Ascending aorta (tissue), 2 donors: ENCODE measurements at regions not wholly inside any gene's neighbourhood (a gene's known extent, or its start where the extent isn't known, plus 50 kb on each side); places are given as distances from the start of the nearest gene placed in this dataset.

Experiments
- DNase-seq, 2 donors: peaks; one replicate each; pipeline ENCODE4 v3.0.0-alpha.2; 2019; ENCODE audit warnings: low spot score in 2 of 2
- H3K27ac ChIP-seq, 2 donors: fragments of 200-600 bp; sonication (generic); one replicate each; pipeline ENCODE4 v1.5.1; 2016 to 2017; ENCODE audit warnings: mild to moderate bottlenecking in 1 of 2
- H3K27me3 ChIP-seq: fragments of 200-600 bp; sonication (generic); one replicate; pipeline ENCODE4 v1.5.1; 2017
- H3K36me3 ChIP-seq, 2 donors: fragments of 200-600 bp; sonication (generic); one replicate each; pipeline ENCODE4 v1.5.1; 2016
- H3K4me1 ChIP-seq, 2 donors: fragments of 200-600 bp; sonication (generic); one replicate each; pipeline ENCODE4 v1.5.1; 2016 to 2017; ENCODE audit warnings: mild to moderate bottlenecking in 1 of 2
- H3K4me3 ChIP-seq, 2 donors: fragments of 200-600 bp; sonication (generic); one replicate each; pipeline ENCODE4 v1.5.1; 2016 to 2017; ENCODE audit warnings: mild to moderate bottlenecking in 1 of 2
- H3K9me3 ChIP-seq, 2 donors: fragments of 200-600 bp; sonication (generic); one replicate each; pipeline ENCODE4 v1.5.1; 2016
- intact Hi-C: fragments of 100-400 bp; cut with DNase I; formaldehyde crosslinking; loops from one replicate; pipeline ENCODE4 v1.15.1; 2023
- TF ChIP-seq, protein P1 (sequence below), 3 experiments: fragments of 200-600 bp in 2 of 3; fragments of 450-650 bp in 1 of 3; sonication (generic) in 2 of 3; IDR thresholded peaks; one replicate each; pipeline ENCODE4 v1.5.1; 2016 to 2019; ENCODE audit warnings: antibody characterized with exemption in 3 of 3, mild to moderate bottlenecking in 1 of 3, moderate library complexity in 1 of 3

DNA sequence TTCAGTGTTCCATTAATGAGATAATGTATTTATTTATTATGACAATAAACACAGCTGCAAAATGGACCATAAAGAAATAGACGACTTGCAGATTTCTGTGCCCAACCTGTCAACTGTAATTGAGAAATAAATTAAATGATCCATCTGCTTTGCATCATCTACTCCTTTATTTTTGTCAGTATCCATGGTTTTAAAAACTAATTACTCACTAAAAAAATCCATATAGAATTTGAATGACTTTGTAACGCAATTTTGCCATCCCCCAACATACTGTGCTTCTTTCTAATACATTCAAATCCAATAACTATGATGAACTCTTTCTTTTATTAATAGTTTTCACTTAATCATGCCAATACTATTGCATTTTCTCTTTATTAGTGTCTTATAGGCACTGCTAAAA is 388.5 kb upstream of the SORCS1 start:
- TF ChIP-seq, protein P1, sequence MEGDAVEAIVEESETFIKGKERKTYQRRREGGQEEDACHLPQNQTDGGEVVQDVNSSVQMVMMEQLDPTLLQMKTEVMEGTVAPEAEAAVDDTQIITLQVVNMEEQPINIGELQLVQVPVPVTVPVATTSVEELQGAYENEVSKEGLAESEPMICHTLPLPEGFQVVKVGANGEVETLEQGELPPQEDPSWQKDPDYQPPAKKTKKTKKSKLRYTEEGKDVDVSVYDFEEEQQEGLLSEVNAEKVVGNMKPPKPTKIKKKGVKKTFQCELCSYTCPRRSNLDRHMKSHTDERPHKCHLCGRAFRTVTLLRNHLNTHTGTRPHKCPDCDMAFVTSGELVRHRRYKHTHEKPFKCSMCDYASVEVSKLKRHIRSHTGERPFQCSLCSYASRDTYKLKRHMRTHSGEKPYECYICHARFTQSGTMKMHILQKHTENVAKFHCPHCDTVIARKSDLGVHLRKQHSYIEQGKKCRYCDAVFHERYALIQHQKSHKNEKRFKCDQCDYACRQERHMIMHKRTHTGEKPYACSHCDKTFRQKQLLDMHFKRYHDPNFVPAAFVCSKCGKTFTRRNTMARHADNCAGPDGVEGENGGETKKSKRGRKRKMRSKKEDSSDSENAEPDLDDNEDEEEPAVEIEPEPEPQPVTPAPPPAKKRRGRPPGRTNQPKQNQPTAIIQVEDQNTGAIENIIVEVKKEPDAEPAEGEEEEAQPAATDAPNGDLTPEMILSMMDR (IDR thresholded peaks at IDR 0.05): no peak
- no peak for DNase-seq
- Histone ChIP-seq H3K4me3 (no peak overlapping the region), H3K36me3 (no peaks in the 10 kb centered on the region), H3K4me1 (no peaks in the 10 kb centered on the region), H3K9me3 (no peaks in the 10 kb centered on the region), H3K27ac (no peak overlapping the region), H3K27me3 (no peaks in the 10 kb centered on the region)
- intact Hi-C loops: no loop called here

- Histone ChIP-seq H3K36me3 (no peaks in the 10 kb centered on the region), H3K9me3 (no peaks in the 10 kb centered on the region), H3K4me1 (no peaks in the 10 kb centered on the region), H3K4me3 (no peak overlapping the region), H3K27ac (no peak overlapping the region), H3K27me3 (no peaks in the 10 kb centered on the region)
- DNase-seq: no peak
- TF ChIP-seq, protein P1 (IDR thresholded peaks at IDR 0.05): no peak
- intact Hi-C loops: no loop called here
Observed at GRCh38 chr10:107548301-107548700, 383.8 kb upstream of the SORCS1 start.

- Histone ChIP-seq H3K27me3 (no peaks in the 10 kb centered on the region), H3K36me3 (no peaks in the 10 kb centered on the region), H3K9me3 (no peaks in the 10 kb centered on the region), H3K27ac (no peak overlapping the region), H3K4me3 (no peak overlapping the region), H3K4me1 (no peaks in the 10 kb centered on the region)
- TF ChIP-seq, protein P1 (IDR thresholded peaks at IDR 0.05): no peak
- intact Hi-C loops: no loop called here
- DNase-seq: no peak
Observed at GRCh38 chr10:107546986-107547385, 382.5 kb upstream of the SORCS1 start.

- H3K27ac ChIP-seq: no peak overlapping the region
- DNase-seq: no peak
- no peaks in the 10 kb centered on the region for H3K27me3 ChIP-seq
- intact Hi-C loops: no loop called here
- H3K4me1 ChIP-seq: no peaks in the 10 kb centered on the region
- TF ChIP-seq, protein P1 (IDR thresholded peaks at IDR 0.05): no peak
- H3K4me3 ChIP-seq: no peak overlapping the region
- H3K36me3 ChIP-seq: no peaks in the 10 kb centered on the region
- H3K9me3 ChIP-seq: no peaks in the 10 kb centered on the region
Observed at GRCh38 chr10:107546284-107546683, 381.8 kb upstream of the SORCS1 start.

DNA sequence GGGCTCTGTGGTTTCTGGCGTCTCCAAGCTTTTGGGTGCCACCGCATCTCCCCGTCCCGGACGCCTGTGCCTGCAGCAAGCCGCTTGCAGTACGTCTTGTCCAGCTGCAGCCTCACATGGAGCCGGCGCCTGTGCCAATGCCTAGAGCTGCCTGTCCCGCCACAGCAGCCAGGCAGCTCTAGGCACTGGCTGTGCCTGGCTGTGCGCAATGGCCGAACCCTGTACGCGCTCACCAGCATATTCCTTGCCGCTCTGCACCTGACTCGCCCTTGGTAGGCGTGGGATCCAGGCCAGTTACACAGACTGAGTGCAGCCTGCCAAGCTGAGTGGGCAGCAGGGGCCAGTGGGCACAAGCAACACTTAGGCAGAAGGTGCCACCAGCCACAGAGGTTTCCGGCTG is 381.2 kb upstream of the SORCS1 start:
- no peak for DNase-seq
- Histone ChIP-seq H3K4me1 (no peaks in the 10 kb centered on the region), H3K9me3 (no peaks in the 10 kb centered on the region), H3K27me3 (no peaks in the 10 kb centered on the region), H3K4me3 (no peak overlapping the region), H3K36me3 (no peaks in the 10 kb centered on the region), H3K27ac (no peak overlapping the region)
- TF ChIP-seq, protein P1 (IDR thresholded peaks at IDR 0.05): no peak
- intact Hi-C loops: no loop called here
